ENCODE measurements at regions not wholly inside any gene's neighbourhood (a gene's known extent, or its start where the extent isn't known, plus 50 kb on each side); places are given as distances from the start of the nearest gene placed in this dataset.
A peak's percentile ranks its signal among the peaks of the same experiment; 100 is the strongest.

DNA sequence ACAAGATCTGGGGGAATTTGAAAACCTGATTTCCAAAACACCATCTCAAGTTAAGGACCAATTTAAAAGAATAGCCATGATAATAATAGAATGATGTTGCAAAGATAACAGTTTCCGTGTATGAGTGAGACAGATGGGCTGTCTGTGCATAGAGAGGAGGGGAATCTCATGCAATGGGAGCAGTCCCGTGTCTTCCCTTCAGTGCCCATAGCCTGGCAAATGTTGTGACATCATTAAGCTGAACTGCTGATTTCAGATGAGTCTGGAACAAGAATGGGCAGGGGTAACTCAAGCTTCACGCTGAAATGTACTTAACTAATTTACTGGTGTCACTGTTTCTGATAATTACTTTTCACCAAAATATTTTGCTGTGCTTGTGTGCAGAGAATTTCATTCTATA, 454.0 kb downstream of the FOXG1 start:
- Histone ChIP-seq H3K4me3 (ENCODE audit: low read depth, low read length) (no peak overlapping the region), H3K36me3 (ENCODE audit: control insufficient read depth in 1 of 2, insufficient read depth in 2 of 2, low read length in 2 of 2) (no peaks in the 10 kb centered on the region)

DNA sequence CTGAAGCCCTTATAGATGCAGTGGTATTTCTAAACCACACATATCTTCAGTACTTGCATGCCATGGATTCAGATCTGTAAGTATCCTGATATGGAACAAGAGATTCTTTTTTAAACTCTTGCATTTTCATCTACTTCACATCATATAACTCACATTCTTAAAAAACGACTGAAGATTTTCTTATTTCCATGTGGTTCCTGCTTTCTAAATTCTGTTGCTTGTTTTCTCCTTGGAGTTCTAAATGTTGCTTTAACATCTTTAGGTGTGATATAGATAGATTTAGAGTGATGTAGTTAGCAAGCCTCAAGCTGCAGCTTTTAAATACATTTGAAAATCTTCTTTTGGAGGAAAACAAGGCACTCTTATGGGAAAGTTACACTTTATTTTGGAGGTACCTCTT, 455.4 kb downstream of the FOXG1 start:
- Histone ChIP-seq H4K91ac (ENCODE audit: low read depth, low read length) (no peak overlapping the region), H2BK5ac (ENCODE audit: low read depth, low read length, poor library complexity) (no peak overlapping the region), H2BK12ac (ENCODE audit: low read length) (no peak overlapping the region), H4K8ac (ENCODE audit: low read depth, low read length) (no peak overlapping the region), H3K79me1 (ENCODE audit: low read length) (no peaks in the 10 kb centered on the region), H2AK5ac (ENCODE audit: low read length) (no peak overlapping the region), H3K79me2 (ENCODE audit: control insufficient read depth, insufficient read depth, low read length, poor library complexity) (no peaks in the 10 kb centered on the region), H4K12ac (ENCODE audit: low read depth, low read length) (no peak overlapping the region), H2BK120ac (ENCODE audit: insufficient read depth, low read length, poor library complexity) (no peak overlapping the region), H3K18ac (ENCODE audit: low read length) (no peak overlapping the region), H3K23ac (ENCODE audit: low read length) (no peak overlapping the region), H3K27me3 (ENCODE audit: insufficient read depth, low read length) (no peaks in the 10 kb centered on the region), H3K9ac (ENCODE audit: low read length) (no peak overlapping the region), H3K4me3 (ENCODE audit: low read depth, low read length) (no peak overlapping the region), H3K9me3 (ENCODE audit: insufficient read depth, low read depth, low read length) (no peaks in the 10 kb centered on the region), H3K36me3 (ENCODE audit: control insufficient read depth in 1 of 2, insufficient read depth in 2 of 2, low read length in 2 of 2) (no peaks in the 10 kb centered on the region), H3K4me2 (ENCODE audit: low read length) (no peak overlapping the region), H3K4ac (ENCODE audit: low read depth, low read length) (no peak overlapping the region), H3K27ac (ENCODE audit: low read depth, low read length) (no peak overlapping the region), H3K4me1 (ENCODE audit: control insufficient read depth in 1 of 2, insufficient read depth in 2 of 2, low read length in 2 of 2) (no peaks in the 10 kb centered on the region), H2AFZ (ENCODE audit: insufficient read depth, low read length, poor library complexity) (no peak overlapping the region), H3K14ac (ENCODE audit: low read length) (no peak overlapping the region)
- no CpG with 5 or more reads among the region's 1 CpG for WGBS (ENCODE audit: extremely low coverage, insufficient coverage, insufficient read length)
- DNase-seq = peak in 1 of 2 donors; percentile 3

More for the DNA sequence above, 454.0 kb downstream of the FOXG1 start:
- Histone ChIP-seq H3K9me3 (ENCODE audit: insufficient read depth, low read depth, low read length) (no peaks in the 10 kb centered on the region), H2BK12ac (ENCODE audit: low read length) (no peak overlapping the region), H3K4ac (ENCODE audit: low read depth, low read length) (no peak overlapping the region), H3K14ac (ENCODE audit: low read length) (no peak overlapping the region), H4K12ac (ENCODE audit: low read depth, low read length) (no peak overlapping the region), H2BK120ac (ENCODE audit: insufficient read depth, low read length, poor library complexity) (no peak overlapping the region), H3K18ac (ENCODE audit: low read length) (no peak overlapping the region), H3K79me2 (ENCODE audit: control insufficient read depth, insufficient read depth, low read length, poor library complexity) (no peaks in the 10 kb centered on the region), H2BK5ac (ENCODE audit: low read depth, low read length, poor library complexity) (no peak overlapping the region), H3K27me3 (ENCODE audit: insufficient read depth, low read length) (no peaks in the 10 kb centered on the region), H2AK5ac (ENCODE audit: low read length) (no peak overlapping the region), H3K23ac (ENCODE audit: low read length) (no peak overlapping the region), H3K4me1 (ENCODE audit: control insufficient read depth in 1 of 2, insufficient read depth in 2 of 2, low read length in 2 of 2) (no peaks in the 10 kb centered on the region), H2AFZ (ENCODE audit: insufficient read depth, low read length, poor library complexity) (no peak overlapping the region), H4K91ac (ENCODE audit: low read depth, low read length) (no peak overlapping the region), H3K9ac (ENCODE audit: low read length) (no peak overlapping the region), H4K8ac (ENCODE audit: low read depth, low read length) (no peak overlapping the region), H3K4me2 (ENCODE audit: low read length) (no peak overlapping the region), H3K79me1 (ENCODE audit: low read length) (no peaks in the 10 kb centered on the region), H3K27ac (ENCODE audit: low read depth, low read length) (no peak overlapping the region)
- no peak for DNase-seq
- no CpG with 5 or more reads among the region's 3 CpGs for WGBS (ENCODE audit: extremely low coverage, insufficient coverage, insufficient read length)

DNA sequence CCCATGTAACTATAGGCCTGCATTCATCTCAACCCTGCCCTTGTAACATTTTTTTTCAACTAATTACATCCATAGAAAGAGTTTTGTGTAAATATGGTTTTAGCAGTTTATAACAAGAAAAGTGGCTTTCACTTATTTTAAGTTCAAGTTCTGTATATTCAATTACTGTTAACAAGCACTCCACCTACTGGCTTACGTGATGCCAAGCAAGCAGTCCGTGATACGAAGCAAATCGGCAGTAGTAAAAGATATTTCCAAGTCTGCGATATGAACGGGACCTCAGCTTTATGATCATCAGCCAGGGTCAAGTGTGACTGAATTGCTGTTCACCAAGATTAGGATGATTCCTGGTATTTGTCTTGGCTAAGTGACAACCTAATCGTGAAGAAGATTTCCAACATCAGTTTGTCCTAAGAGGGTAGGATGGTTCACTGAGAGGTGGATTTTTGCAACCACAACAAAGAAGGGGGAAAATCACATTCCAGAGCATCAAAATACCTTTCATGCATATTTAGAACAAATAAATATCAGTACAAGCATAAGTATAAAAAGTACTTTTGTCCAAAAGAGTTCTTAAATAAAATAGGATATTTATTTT, 456.2 kb downstream of the FOXG1 start:
- H4K8ac ChIP-seq (ENCODE audit: low read depth, low read length) = no peak overlapping the region
- H3K36me3 ChIP-seq (ENCODE audit: control insufficient read depth in 1 of 2, insufficient read depth in 2 of 2, low read length in 2 of 2) = no peaks in the 10 kb centered on the region
- no peaks in the 10 kb centered on the region for H3K79me1 ChIP-seq (ENCODE audit: low read length)
- no peak overlapping the region for H2AFZ ChIP-seq (ENCODE audit: insufficient read depth, low read length, poor library complexity)
- no peak overlapping the region for H3K23ac ChIP-seq (ENCODE audit: low read length)
- H3K27me3 ChIP-seq (ENCODE audit: insufficient read depth, low read length) = no peaks in the 10 kb centered on the region
- no peak overlapping the region for H4K91ac ChIP-seq (ENCODE audit: low read depth, low read length)
- H3K4ac ChIP-seq (ENCODE audit: low read depth, low read length) = no peak overlapping the region
- no peak overlapping the region for H2AK5ac ChIP-seq (ENCODE audit: low read length)
- H3K4me3 ChIP-seq (ENCODE audit: low read depth, low read length) = no peak overlapping the region
- no peaks in the 10 kb centered on the region for H3K4me1 ChIP-seq (ENCODE audit: control insufficient read depth in 1 of 2, insufficient read depth in 2 of 2, low read length in 2 of 2)
- H2BK120ac ChIP-seq (ENCODE audit: insufficient read depth, low read length, poor library complexity) = no peak overlapping the region
- no peak overlapping the region for H2BK5ac ChIP-seq (ENCODE audit: low read depth, low read length, poor library complexity)
- H3K27ac ChIP-seq (ENCODE audit: low read depth, low read length) = no peak overlapping the region
- no peaks in the 10 kb centered on the region for H3K79me2 ChIP-seq (ENCODE audit: control insufficient read depth, insufficient read depth, low read length, poor library complexity)
- no peaks in the 10 kb centered on the region for H3K9me3 ChIP-seq (ENCODE audit: insufficient read depth, low read depth, low read length)
- no peak overlapping the region for H4K12ac ChIP-seq (ENCODE audit: low read depth, low read length)
- H3K9ac ChIP-seq (ENCODE audit: low read length) = no peak overlapping the region
- peak; percentile 3 to 44 for DNase-seq
- H3K18ac ChIP-seq (ENCODE audit: low read length) = no peak overlapping the region
- H3K14ac ChIP-seq (ENCODE audit: low read length) = no peak overlapping the region
- no CpG with 5 or more reads among the region's 7 CpGs for WGBS (ENCODE audit: extremely low coverage, insufficient coverage, insufficient read length)
- no peak overlapping the region for H2BK12ac ChIP-seq (ENCODE audit: low read length)
- H3K4me2 ChIP-seq (ENCODE audit: low read length) = no peak overlapping the region

DNA sequence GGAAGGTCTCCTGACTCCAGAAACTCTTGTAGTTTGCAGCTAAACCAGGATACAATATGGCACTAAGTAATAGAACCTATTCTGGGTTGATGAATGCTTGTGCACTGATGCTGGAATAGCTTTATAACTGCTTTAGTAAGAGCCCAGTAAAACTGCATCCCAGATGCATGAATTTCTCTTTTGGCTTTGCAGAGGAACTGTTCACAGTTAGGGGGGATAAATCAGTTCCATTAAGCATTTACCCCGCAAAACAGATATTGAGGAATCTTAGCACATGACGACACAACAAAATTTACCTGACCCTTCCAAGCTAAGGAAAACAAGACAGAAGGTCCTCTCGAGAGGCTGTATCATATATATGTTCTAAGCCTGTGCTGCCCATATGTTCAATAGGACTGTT, 457.4 kb downstream of the FOXG1 start:
- H4K8ac ChIP-seq (ENCODE audit: low read depth, low read length) = no peak overlapping the region
- no peaks in the 10 kb centered on the region for H3K27me3 ChIP-seq (ENCODE audit: insufficient read depth, low read length)
- H3K27ac ChIP-seq (ENCODE audit: low read depth, low read length) = no peak overlapping the region
- no peaks in the 10 kb centered on the region for H3K9me3 ChIP-seq (ENCODE audit: insufficient read depth, low read depth, low read length)
- H3K79me1 ChIP-seq (ENCODE audit: low read length) = no peaks in the 10 kb centered on the region
- no peak for DNase-seq
- H3K9ac ChIP-seq (ENCODE audit: low read length) = no peak overlapping the region
- WGBS (ENCODE audit: extremely low coverage, insufficient coverage, insufficient read length) = no CpG with 5 or more reads among the region's 3 CpGs
- H3K4me3 ChIP-seq (ENCODE audit: low read depth, low read length) = no peak overlapping the region
- no peak overlapping the region for H2AFZ ChIP-seq (ENCODE audit: insufficient read depth, low read length, poor library complexity)
- no peak overlapping the region for H3K4ac ChIP-seq (ENCODE audit: low read depth, low read length)
- no peak overlapping the region for H3K4me2 ChIP-seq (ENCODE audit: low read length)
- H2BK12ac ChIP-seq (ENCODE audit: low read length) = no peak overlapping the region
- no peaks in the 10 kb centered on the region for H3K4me1 ChIP-seq (ENCODE audit: control insufficient read depth in 1 of 2, insufficient read depth in 2 of 2, low read length in 2 of 2)
- no peak overlapping the region for H3K14ac ChIP-seq (ENCODE audit: low read length)
- no peak overlapping the region for H3K18ac ChIP-seq (ENCODE audit: low read length)
- H4K12ac ChIP-seq (ENCODE audit: low read depth, low read length) = no peak overlapping the region
- H3K79me2 ChIP-seq (ENCODE audit: control insufficient read depth, insufficient read depth, low read length, poor library complexity) = no peaks in the 10 kb centered on the region
- no peak overlapping the region for H2BK120ac ChIP-seq (ENCODE audit: insufficient read depth, low read length, poor library complexity)
- no peak overlapping the region for H4K91ac ChIP-seq (ENCODE audit: low read depth, low read length)
- no peak overlapping the region for H2AK5ac ChIP-seq (ENCODE audit: low read length)
- H2BK5ac ChIP-seq (ENCODE audit: low read depth, low read length, poor library complexity) = no peak overlapping the region
- no peaks in the 10 kb centered on the region for H3K36me3 ChIP-seq (ENCODE audit: control insufficient read depth in 1 of 2, insufficient read depth in 2 of 2, low read length in 2 of 2)
- H3K23ac ChIP-seq (ENCODE audit: low read length) = no peak overlapping the region
